Fibroblast of lung (primary cell): ENCODE measurements at regions not wholly inside any gene's neighbourhood (a gene's known extent, or its start where the extent isn't known, plus 50 kb on each side); places are given as distances from the start of the nearest gene placed in this dataset.

Experiments used
- DNase-seq, 2 donors: peaks; one replicate each; pipeline versions ENCODE4 v3.0.0 to v3.0.0-alpha.2; 2010; ENCODE audit warnings: low read depth in 2 of 2
- H2AFZ ChIP-seq: 2 replicates; pipeline ENCODE4 v1.5.1; 2012; ENCODE audit warnings: low read length, control low read depth, inconsistent platforms
- H3K27ac ChIP-seq: 2 replicates; pipeline ENCODE4 v1.5.1; 2011; ENCODE audit warnings: low read length, control low read depth; ENCODE audit not compliant: insufficient read depth
- H3K27me3 ChIP-seq: 2 replicates; pipeline ENCODE4 v1.5.1; 2011; ENCODE audit warnings: mild to moderate bottlenecking, low read length; ENCODE audit not compliant: control insufficient read depth, insufficient read depth
- H3K36me3 ChIP-seq: 2 replicates; pipeline ENCODE4 v1.5.1; 2011; ENCODE audit warnings: low read length; ENCODE audit not compliant: control insufficient read depth, insufficient read depth
- H3K4me1 ChIP-seq: 2 replicates; pipeline ENCODE4 v1.5.1; 2011; ENCODE audit warnings: low read length; ENCODE audit not compliant: control insufficient read depth, insufficient read depth; ENCODE audit errors: extremely low read depth
- H3K4me2 ChIP-seq: 2 replicates; pipeline ENCODE4 v1.5.1; 2011; ENCODE audit warnings: low read length, control low read depth; ENCODE audit not compliant: insufficient read depth; ENCODE audit errors: extremely low read depth
- H3K4me3 ChIP-seq, 4 experiments: fragments of 200-600 bp in 1 of 4; sonication (generic) in 1 of 4; replicated peaks in 1 of 4; 2 replicates each; pipeline ENCODE4 v1.5.1; 2011 to 2016; ENCODE audit warnings: low read length in 4 of 4, low read depth in 3 of 4, mild to moderate bottlenecking in 3 of 4, control low read depth in 2 of 4, inconsistent platforms in 1 of 4, mixed read lengths in 1 of 4; ENCODE audit not compliant: insufficient read depth in 1 of 4; ENCODE audit errors: control extremely low read depth in 1 of 4
- H3K79me2 ChIP-seq: 2 replicates; pipeline ENCODE4 v1.5.1; 2012; ENCODE audit warnings: mild to moderate bottlenecking, low read length, inconsistent platforms; ENCODE audit not compliant: control insufficient read depth, insufficient read depth
- H3K9ac ChIP-seq: 2 replicates; pipeline ENCODE4 v1.5.1; 2011; ENCODE audit warnings: mild to moderate bottlenecking, low read length, control low read depth; ENCODE audit not compliant: insufficient read depth
- H3K9me3 ChIP-seq: 2 replicates; pipeline ENCODE4 v1.5.1; 2012; ENCODE audit warnings: low read depth, low read length; ENCODE audit not compliant: control insufficient read depth, insufficient read depth
- H4K20me1 ChIP-seq: 2 replicates; pipeline ENCODE4 v1.5.1; 2011; ENCODE audit warnings: low read length; ENCODE audit not compliant: control insufficient read depth, insufficient read depth; ENCODE audit errors: extremely low read depth
- EZH2 ChIP-seq: IDR thresholded peaks from 2 replicates; pipeline ENCODE4 v1.5.1; 2012; ENCODE audit warnings: low read length, control low read depth, mild to moderate bottlenecking; ENCODE audit errors: missing control alignments
- TF ChIP-seq, protein P1 (sequence below), 2 donors: IDR thresholded peaks in 1 of 2; conservative IDR thresholded peaks in 1 of 2; 1 replicate in 1 of 2; 2 replicates in 1 of 2; pipeline ENCODE4 v1.5.1; 2011 to 2012; ENCODE audit warnings: low read length in 2 of 2, control low read depth in 1 of 2, inconsistent platforms in 1 of 2, low read depth in 1 of 2, mild to moderate bottlenecking in 1 of 2

GRCh38 chr3:143215059-143215458 is 95.5 kb downstream of the CHST2 start:
- Histone ChIP-seq H3K9ac (no peak overlapping the region), H3K4me3 (no peak overlapping the region), H3K79me2 (no peaks in the 10 kb centered on the region), H2AFZ (no peak overlapping the region), H3K27ac (no peak overlapping the region), H4K20me1 (no peaks in the 10 kb centered on the region), H3K36me3 (no peaks in the 10 kb centered on the region), H3K4me1 (no peaks in the 10 kb centered on the region), H3K27me3 (no peaks in the 10 kb centered on the region), H3K9me3 (no peaks in the 10 kb centered on the region), H3K4me2 (no peak overlapping the region)
- no peak for TF ChIP-seq EZH2
- TF ChIP-seq, protein P1, sequence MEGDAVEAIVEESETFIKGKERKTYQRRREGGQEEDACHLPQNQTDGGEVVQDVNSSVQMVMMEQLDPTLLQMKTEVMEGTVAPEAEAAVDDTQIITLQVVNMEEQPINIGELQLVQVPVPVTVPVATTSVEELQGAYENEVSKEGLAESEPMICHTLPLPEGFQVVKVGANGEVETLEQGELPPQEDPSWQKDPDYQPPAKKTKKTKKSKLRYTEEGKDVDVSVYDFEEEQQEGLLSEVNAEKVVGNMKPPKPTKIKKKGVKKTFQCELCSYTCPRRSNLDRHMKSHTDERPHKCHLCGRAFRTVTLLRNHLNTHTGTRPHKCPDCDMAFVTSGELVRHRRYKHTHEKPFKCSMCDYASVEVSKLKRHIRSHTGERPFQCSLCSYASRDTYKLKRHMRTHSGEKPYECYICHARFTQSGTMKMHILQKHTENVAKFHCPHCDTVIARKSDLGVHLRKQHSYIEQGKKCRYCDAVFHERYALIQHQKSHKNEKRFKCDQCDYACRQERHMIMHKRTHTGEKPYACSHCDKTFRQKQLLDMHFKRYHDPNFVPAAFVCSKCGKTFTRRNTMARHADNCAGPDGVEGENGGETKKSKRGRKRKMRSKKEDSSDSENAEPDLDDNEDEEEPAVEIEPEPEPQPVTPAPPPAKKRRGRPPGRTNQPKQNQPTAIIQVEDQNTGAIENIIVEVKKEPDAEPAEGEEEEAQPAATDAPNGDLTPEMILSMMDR (conservative IDR thresholded peaks at IDR 0.05 in 1 of 2, IDR thresholded peaks at IDR 0.05 in 1 of 2; ENCODE audit: low read depth in 1 of 2, low read length in 2 of 2), result no peak
- DNase-seq, result no peak
